ENCODE measurements at regions not wholly inside any gene's neighbourhood (a gene's known extent, or its start where the extent isn't known, plus 50 kb on each side); places are given as distances from the start of the nearest gene placed in this dataset.
A peak's percentile ranks its signal among the peaks of the same experiment; 100 is the strongest.

- TF ChIP-seq FOXM1 (CRISPR knock-in tag; IDR thresholded peaks at IDR 0.05), result no peak
- peak; percentile 88; the same call in 1 of the 2 replicates for TF ChIP-seq MYNN (CRISPR knock-in tag; IDR thresholded peaks at IDR 0.05; ENCODE audit: low read depth)
- peak; percentile 94; the same call in 1 of the 2 replicates for TF ChIP-seq ZNF44 (CRISPR knock-in tag; IDR thresholded peaks at IDR 0.05)
- 0 out of 2 replicates have a peak, but pooled peaks have one; percentile 35 for TF ChIP-seq ARNTL (CRISPR knock-in tag; IDR thresholded peaks at IDR 0.05)
- TF ChIP-seq FIP1L1 (IDR thresholded peaks at IDR 0.05; ENCODE audit: borderline replicate concordance, insufficient read depth, low read depth, low read length), result no peak
- no peak for TF ChIP-seq ZNF121 (CRISPR knock-in tag; IDR thresholded peaks at IDR 0.05)
- TF ChIP-seq ZNF224 (CRISPR knock-in tag; IDR thresholded peaks at IDR 0.05), result peak; percentile 55; the same call in 1 of the 2 replicates
- TF ChIP-seq GTF3A (CRISPR knock-in tag; conservative IDR thresholded peaks at IDR 0.05), result no peak
- TF ChIP-seq ATF7 (IDR thresholded peaks at IDR 0.05), result no peak
- 0 out of 2 replicates have a peak, but pooled peaks have one; percentile 41 for TF ChIP-seq ATF7 (CRISPR knock-in tag; IDR thresholded peaks at IDR 0.05)
- no peak for TF ChIP-seq PRMT3 (CRISPR knock-in tag; IDR thresholded peaks at IDR 0.05; ENCODE audit: borderline replicate concordance, low read depth)
- no peak for TF ChIP-seq FUBP1 (CRISPR knock-in tag; IDR thresholded peaks at IDR 0.05; ENCODE audit: borderline replicate concordance)
- TF ChIP-seq KDM5B (CRISPR knock-in tag; IDR thresholded peaks at IDR 0.05; ENCODE audit: borderline replicate concordance), result peak; percentile 87; the same call in 1 of the 2 replicates
- TF ChIP-seq ZNF235 (CRISPR knock-in tag; IDR thresholded peaks at IDR 0.05; ENCODE audit: borderline replicate concordance), result no peak
- TF ChIP-seq DBP (CRISPR knock-in tag; IDR thresholded peaks at IDR 0.05; ENCODE audit: not compliant biosample characterization), result no peak
- TF ChIP-seq DPF2 (CRISPR knock-in tag; IDR thresholded peaks at IDR 0.05; ENCODE audit: borderline replicate concordance, low read depth), result 0 out of 2 replicates have a peak, but pooled peaks have one; percentile 20
- no peak for TF ChIP-seq SAFB2 (CRISPR knock-in tag; IDR thresholded peaks at IDR 0.05; ENCODE audit: borderline replicate concordance, low read depth)
- TF ChIP-seq HNF4A (CRISPR knock-in tag; IDR thresholded peaks at IDR 0.05), result peak; percentile 41
- no peak for TF ChIP-seq SMARCC2 (IDR thresholded peaks at IDR 0.05)
- no peak for TF ChIP-seq ATM (IDR thresholded peaks at IDR 0.05; ENCODE audit: borderline replicate concordance)
- TF ChIP-seq ZNF24 (IDR thresholded peaks at IDR 0.05), result no peak
- TF ChIP-seq STAT6 (CRISPR knock-in tag; IDR thresholded peaks at IDR 0.05; ENCODE audit: borderline replicate concordance), result peak; percentile 72; the same call in 1 of the 2 replicates
- TF ChIP-seq ZC3H13 (CRISPR knock-in tag; IDR thresholded peaks at IDR 0.05), result peak; percentile 54; the same call in 1 of the 2 replicates
- peak; percentile 87 for TF ChIP-seq ZNF343 (CRISPR knock-in tag; IDR thresholded peaks at IDR 0.05)
- TF ChIP-seq ZNF432 (CRISPR knock-in tag; IDR thresholded peaks at IDR 0.05; ENCODE audit: borderline replicate concordance), result no peak
- no peak for TF ChIP-seq ZSCAN30 (CRISPR knock-in tag; IDR thresholded peaks at IDR 0.05)
These were observed 118.3 kb upstream of the SIRPA start (continued) for GRCh38 chr20:1776681-1777475.

Data from HepG2 (cell line).